CD4-positive, alpha-beta T cell (primary cell): ENCODE measurements at regions not wholly inside any gene's neighbourhood (a gene's known extent, or its start where the extent isn't known, plus 50 kb on each side); places are given as distances from the start of the nearest gene placed in this dataset.

Source experiments
- ATAC-seq: fragments of 200-7000 bp; cut with Tn5 transposase; one replicate; pipeline ENCODE4 v1.10.0; 2022; ENCODE audit warnings: mild to moderate bottlenecking; ENCODE audit not compliant: poor library complexity
- CTCF ChIA-PET: fragments of 350-600 bp; sonication (Branson Sonifier 250); formaldehyde crosslinking; loops from one replicate; lab custom pipeline; 2021; ENCODE audit warnings: antibody characterized with exemption, inconsistent platforms; lab: Charles Lee
- POLR2A ChIA-PET: fragments of 350-600 bp; sonication (Branson Sonifier 250); formaldehyde crosslinking; loops from one replicate; lab custom pipeline; 2021; ENCODE audit warnings: antibody characterized with exemption, inconsistent platforms; lab: Charles Lee
- DNase-seq, 14 experiments: peaks; one replicate each; pipeline ENCODE4 v3.0.0-alpha.2; 2013 to 2020; ENCODE audit warnings: mixed read lengths in 2 of 14
- H3K27ac ChIP-seq, 2 donors: one replicate each; pipeline versions ENCODE4 v1.5.1 to v1.7.0; 2013; ENCODE audit warnings: low read length in 2 of 2, low read depth in 1 of 2, mild to moderate bottlenecking in 1 of 2
- H3K27me3 ChIP-seq, 2 experiments: 1 replicate in 1 of 2; 2 replicates in 1 of 2; pipeline versions ENCODE4 v1.6.1 to v1.7.0; 2013; ENCODE audit warnings: low read length in 2 of 2, control low read depth in 1 of 2, mild to moderate bottlenecking in 1 of 2, moderate library complexity in 1 of 2; ENCODE audit not compliant: insufficient read depth in 2 of 2, control insufficient read depth in 1 of 2
- H3K36me3 ChIP-seq: one replicate; pipeline ENCODE4 v1.6.1; 2013; ENCODE audit warnings: low read length, control low read depth; ENCODE audit not compliant: insufficient read depth
- H3K4me1 ChIP-seq: one replicate; pipeline ENCODE4 v1.6.1; 2013; ENCODE audit warnings: low read length, control low read depth; ENCODE audit not compliant: insufficient read depth
- H3K4me3 ChIP-seq: one replicate; pipeline ENCODE4 v1.5.1; 2013; ENCODE audit warnings: mild to moderate bottlenecking, low read length, moderate library complexity
- H3K9me3 ChIP-seq, 2 experiments: 1 replicate in 1 of 2; 2 replicates in 1 of 2; pipeline versions ENCODE4 v1.6.1 to v1.7.0; 2013; ENCODE audit warnings: low read length in 2 of 2, mild to moderate bottlenecking in 2 of 2, control low read depth in 1 of 2, moderate library complexity in 1 of 2; ENCODE audit not compliant: control insufficient read depth in 1 of 2, insufficient read depth in 1 of 2
- H3K27ac Mint-ChIP-seq: one replicate; pipeline ENCODE4 v1.8.0; 2020; ENCODE audit warnings: mixed read lengths
- H3K27me3 Mint-ChIP-seq: one replicate; pipeline ENCODE4 v1.8.0; 2021; ENCODE audit warnings: mixed read lengths
- H3K36me3 Mint-ChIP-seq: one replicate; pipeline ENCODE4 v1.8.0; 2021; ENCODE audit warnings: low read depth, mixed read lengths
- H3K4me1 Mint-ChIP-seq: one replicate; pipeline ENCODE4 v1.8.0; 2021; ENCODE audit warnings: low read depth, mixed read lengths
- H3K4me3 Mint-ChIP-seq: one replicate; pipeline ENCODE4 v1.8.0; 2020; ENCODE audit warnings: mild to moderate bottlenecking, mixed read lengths
- H3K9me3 Mint-ChIP-seq: one replicate; pipeline ENCODE4 v1.8.0; 2020; ENCODE audit warnings: mixed read lengths
- intact Hi-C, 2 experiments: fragments of 100-400 bp; cut with DNase I in 1 of 2; cut with micrococcal nuclease in 1 of 2; formaldehyde crosslinking; loops; one replicate each; pipeline versions ENCODE4 v1.15.1 to v1.9.0; 2023 to 2025; cut with DNase I, micrococcal nuclease
- TF ChIP-seq, protein P1 (sequence below): fragments of 200-600 bp; IDR thresholded peaks from one replicate; pipeline ENCODE4 v1.8.0; 2022; ENCODE audit warnings: antibody characterized with exemption, mild to moderate bottlenecking

GRCh38 chr18:40624959-40625358, 1330.1 kb upstream of the PIK3C3 start:
- Histone ChIP-seq H3K27me3 (no peaks in the 10 kb centered on the region), H3K4me3 (no peak overlapping the region), H3K9me3 (peaks cover 0 to 3% of the 10 kb centered on the region in 2 experiments), H3K36me3 (no peaks in the 10 kb centered on the region), H3K4me1 (no peaks in the 10 kb centered on the region), H3K27ac (no peak overlapping the region)
- H3K27me3 Mint-ChIP-seq: no peaks in the 10 kb centered on the region
- POLR2A ChIA-PET: no interaction called here
- ATAC-seq (no peak), DNase-seq (no peak)
- intact Hi-C loops: no loop called here
- TF ChIP-seq, protein P1, sequence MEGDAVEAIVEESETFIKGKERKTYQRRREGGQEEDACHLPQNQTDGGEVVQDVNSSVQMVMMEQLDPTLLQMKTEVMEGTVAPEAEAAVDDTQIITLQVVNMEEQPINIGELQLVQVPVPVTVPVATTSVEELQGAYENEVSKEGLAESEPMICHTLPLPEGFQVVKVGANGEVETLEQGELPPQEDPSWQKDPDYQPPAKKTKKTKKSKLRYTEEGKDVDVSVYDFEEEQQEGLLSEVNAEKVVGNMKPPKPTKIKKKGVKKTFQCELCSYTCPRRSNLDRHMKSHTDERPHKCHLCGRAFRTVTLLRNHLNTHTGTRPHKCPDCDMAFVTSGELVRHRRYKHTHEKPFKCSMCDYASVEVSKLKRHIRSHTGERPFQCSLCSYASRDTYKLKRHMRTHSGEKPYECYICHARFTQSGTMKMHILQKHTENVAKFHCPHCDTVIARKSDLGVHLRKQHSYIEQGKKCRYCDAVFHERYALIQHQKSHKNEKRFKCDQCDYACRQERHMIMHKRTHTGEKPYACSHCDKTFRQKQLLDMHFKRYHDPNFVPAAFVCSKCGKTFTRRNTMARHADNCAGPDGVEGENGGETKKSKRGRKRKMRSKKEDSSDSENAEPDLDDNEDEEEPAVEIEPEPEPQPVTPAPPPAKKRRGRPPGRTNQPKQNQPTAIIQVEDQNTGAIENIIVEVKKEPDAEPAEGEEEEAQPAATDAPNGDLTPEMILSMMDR: no peak
- peaks cover 16% of the 10 kb centered on the region for H3K9me3 Mint-ChIP-seq
- H3K36me3 Mint-ChIP-seq: no peaks in the 10 kb centered on the region
- H3K4me1 Mint-ChIP-seq: no peaks in the 10 kb centered on the region
- CTCF ChIA-PET: no interaction called here
- no peak overlapping the region for H3K4me3 Mint-ChIP-seq
- no peak overlapping the region for H3K27ac Mint-ChIP-seq

DNA sequence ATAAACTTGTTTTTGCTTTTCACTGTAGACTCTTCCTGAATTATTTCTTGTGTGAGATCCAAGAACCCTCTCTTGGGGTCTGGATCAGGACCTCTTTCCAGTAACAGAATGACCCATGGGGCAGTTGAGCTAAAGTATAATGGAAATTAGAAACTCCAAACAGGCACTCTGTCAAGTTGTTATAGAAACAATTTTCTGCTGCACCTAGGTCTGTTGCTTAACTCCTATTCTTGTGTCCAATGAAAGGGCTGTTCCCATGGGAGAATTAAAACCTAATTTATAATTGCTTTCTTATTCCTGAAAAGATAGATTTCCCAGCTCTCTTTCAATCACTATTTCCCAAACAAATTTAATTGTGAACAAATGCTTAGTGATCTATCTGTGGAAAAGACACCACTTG, 1341.3 kb upstream of the PIK3C3 start:
- H3K4me3 Mint-ChIP-seq: no peak overlapping the region
- intact Hi-C loops: no loop called here
- Histone ChIP-seq H3K4me1 (no peaks in the 10 kb centered on the region), H3K4me3 (no peak overlapping the region), H3K27me3 (no peaks in the 10 kb centered on the region), H3K36me3 (no peaks in the 10 kb centered on the region), H3K27ac (no peak overlapping the region), H3K9me3 (peaks cover 0 to 5% of the 10 kb centered on the region in 2 experiments)
- H3K27me3 Mint-ChIP-seq: no peaks in the 10 kb centered on the region
- CTCF ChIA-PET: no interaction called here
- H3K4me1 Mint-ChIP-seq: no peaks in the 10 kb centered on the region
- no peak for ATAC-seq
- H3K27ac Mint-ChIP-seq: no peak overlapping the region
- POLR2A ChIA-PET: no interaction called here
- TF ChIP-seq, protein P1: no peak
- no peak for DNase-seq
- peaks cover 13% of the 10 kb centered on the region for H3K9me3 Mint-ChIP-seq
- no peaks in the 10 kb centered on the region for H3K36me3 Mint-ChIP-seq

GRCh38 chr18:40612356-40612755, 1342.7 kb upstream of the PIK3C3 start:
- H3K27me3 Mint-ChIP-seq: no peaks in the 10 kb centered on the region
- TF ChIP-seq, protein P1: no peak
- Histone ChIP-seq H3K36me3 (no peaks in the 10 kb centered on the region), H3K4me3 (no peak overlapping the region), H3K27me3 (no peaks in the 10 kb centered on the region), H3K4me1 (no peaks in the 10 kb centered on the region), H3K27ac (no peak overlapping the region), H3K9me3 (peaks cover 0 to 5% of the 10 kb centered on the region in 2 experiments)
- no peaks in the 10 kb centered on the region for H3K4me1 Mint-ChIP-seq
- H3K36me3 Mint-ChIP-seq: no peaks in the 10 kb centered on the region
- ChIA-PET POLR2A (no interaction called here), CTCF (interaction anchor here (1.3 kb wide), 1 partner anchor 9 kb away, joined by 3 read pairs; no protein-coding TSS in a partner anchor)
- ATAC-seq (no peak), DNase-seq (no peak)
- H3K9me3 Mint-ChIP-seq: peaks cover 14% of the 10 kb centered on the region
- no peak overlapping the region for H3K27ac Mint-ChIP-seq
- intact Hi-C loops: no loop called here
- no peak overlapping the region for H3K4me3 Mint-ChIP-seq
